HG02623 (cell line): ENCODE measurements at regions not wholly inside any gene's neighbourhood (a gene's known extent, or its start where the extent isn't known, plus 50 kb on each side); places are given as distances from the start of the nearest gene placed in this dataset.

ENCODE experiments used
- ATAC-seq: cut with Tn5 transposase; IDR thresholded peaks from one replicate; pipeline ENCODE4 v1.9.1; 2021; ENCODE audit warnings: moderate library complexity; ENCODE audit not compliant: unreplicated experiment

DNA sequence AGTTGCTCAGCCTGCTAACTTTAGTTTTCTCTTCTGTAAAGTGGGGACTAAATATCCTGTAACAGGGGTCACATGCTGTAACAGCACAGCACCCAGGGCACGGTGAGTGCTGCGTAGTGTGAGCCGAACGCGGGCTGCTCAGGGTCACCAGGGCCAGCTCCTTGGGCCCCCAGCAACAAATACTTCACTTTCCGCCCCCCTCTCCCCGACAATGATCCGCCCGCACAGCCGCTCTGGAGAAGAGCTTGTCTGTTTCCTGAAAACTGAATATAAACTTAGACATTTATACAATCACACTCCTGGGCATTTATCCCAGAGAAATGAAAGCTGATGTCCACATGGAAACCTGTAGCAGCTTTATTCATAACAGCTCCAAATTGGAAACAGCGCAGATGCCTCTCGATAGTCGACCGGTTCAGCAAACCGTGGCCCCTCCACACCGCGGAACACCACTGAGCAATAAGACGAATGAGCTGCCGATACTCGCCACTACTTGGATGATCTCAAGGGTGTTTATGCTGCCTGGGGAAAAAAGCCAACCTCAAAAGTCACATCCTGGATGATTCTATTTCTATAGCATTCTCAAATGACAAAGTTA, 267.2 kb downstream of the PARN start:
- ATAC-seq: no peak

DNA sequence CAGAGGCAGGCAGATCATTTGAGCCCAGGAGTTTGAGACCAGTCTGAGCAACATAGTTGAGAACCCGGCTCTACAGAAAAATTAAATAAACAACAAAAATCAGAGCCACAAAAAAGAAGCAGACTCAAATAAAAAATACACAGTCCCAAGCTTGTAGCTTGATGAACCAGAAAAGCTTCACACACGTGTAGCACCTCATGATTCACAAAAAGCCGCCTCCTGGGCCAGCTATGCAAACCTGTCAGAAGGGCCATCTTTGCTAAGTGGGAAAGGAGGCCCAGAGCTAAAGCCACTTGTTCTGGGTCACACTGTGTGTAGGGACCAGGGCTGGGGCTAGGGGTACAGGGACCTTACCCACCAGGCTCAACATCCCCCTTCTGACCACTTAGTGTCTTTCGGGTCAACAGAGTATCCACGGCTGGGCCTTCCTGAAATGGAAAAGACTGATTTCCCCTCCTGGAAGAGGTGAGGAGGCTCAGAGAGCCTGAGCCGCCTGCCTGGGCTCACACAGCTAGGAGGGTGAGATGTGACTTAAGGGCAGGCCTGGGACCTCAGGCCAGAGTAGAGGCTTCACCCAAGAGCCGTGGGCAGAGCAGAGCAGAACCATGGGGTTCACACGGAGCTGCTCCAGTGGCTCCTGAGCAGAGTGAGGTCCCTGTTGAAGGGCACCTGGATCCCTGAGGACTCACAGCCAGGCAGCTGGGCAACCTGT, 269.6 kb downstream of the PARN start:
- no peak for ATAC-seq

DNA sequence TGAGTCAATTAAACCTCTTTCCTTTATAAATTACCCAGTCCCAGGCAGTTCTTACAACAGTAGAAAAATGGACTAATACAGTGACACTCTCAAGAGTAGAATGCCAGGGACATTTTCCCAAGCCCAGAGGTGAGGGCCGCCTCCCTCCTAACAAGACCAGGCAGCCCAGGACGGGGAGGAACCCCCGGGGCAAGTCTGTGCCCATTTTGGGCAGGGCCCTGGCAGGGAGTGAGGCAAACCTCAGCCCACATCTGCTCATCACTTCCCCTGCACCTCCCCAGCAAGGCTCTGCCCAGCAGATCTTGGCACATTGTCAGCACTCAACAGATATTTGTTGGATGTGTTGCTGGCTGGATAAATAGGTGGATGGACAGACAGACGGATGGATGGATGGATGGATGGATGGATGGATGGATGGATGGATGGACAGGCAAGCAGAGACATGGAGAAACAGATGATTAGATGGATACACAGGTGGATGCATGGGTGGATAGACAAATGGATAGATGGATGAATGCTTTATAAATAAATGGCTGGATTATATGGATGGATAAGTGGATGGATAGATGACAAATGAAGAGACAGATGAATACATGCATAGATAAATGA, 271.3 kb downstream of the PARN start:
- ATAC-seq: no peak

DNA sequence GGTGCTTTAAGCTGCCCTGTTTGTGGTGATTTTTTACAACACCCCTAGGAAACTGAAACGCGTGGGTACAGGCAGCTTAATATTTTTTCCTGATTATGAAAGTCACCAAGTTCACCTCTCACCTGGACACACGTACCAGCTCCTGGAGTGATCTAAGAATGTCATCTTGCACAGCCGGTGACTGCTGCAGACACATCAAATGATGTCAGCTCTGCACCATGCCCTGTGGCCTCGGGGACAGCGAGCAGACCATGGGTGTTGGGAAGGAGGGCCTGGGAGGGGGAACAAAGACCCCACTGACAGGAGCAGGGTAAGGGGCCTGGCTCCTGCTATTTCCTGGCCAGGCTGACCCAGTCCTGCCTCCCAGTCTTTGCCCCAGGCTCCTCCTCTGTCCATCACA, 272.7 kb downstream of the PARN start:
- no peak for ATAC-seq

- ATAC-seq: no peak
Measured at GRCh38 chr16:14356064-14356463, 274.0 kb downstream of the PARN start.

GRCh38 chr16:14354561-14355351, 275.3 kb downstream of the PARN start:
- peak; percentile 86 for ATAC-seq

- no peak for ATAC-seq
Measured at GRCh38 chr16:14353340-14353739, 276.7 kb downstream of the PARN start.

DNA sequence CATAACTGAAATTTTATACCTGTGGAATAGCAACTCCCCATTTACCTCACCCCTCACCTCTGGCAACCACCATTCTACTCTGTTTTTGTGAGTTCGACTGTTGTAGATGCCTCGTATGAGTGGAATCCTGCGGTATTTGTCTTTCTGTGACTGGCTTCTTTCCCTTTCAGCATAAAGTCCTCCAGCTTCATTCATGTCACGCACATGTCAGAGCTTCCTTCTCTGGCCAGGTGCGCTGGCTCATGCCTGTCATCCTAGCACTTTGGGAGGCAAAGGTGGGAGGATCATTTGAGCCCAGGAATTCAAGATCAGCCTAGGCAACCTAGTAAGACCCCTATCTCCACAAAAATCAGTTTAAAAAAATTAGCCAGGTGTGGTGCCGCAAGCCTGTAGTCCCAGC, 278.4 kb downstream of the PARN start:
- ATAC-seq: no peak

GRCh38 chr16:14350626-14351025, 279.4 kb downstream of the PARN start:
- ATAC-seq: no peak

GRCh38 chr16:14350081-14350480, 279.0 kb downstream of the MRTFB start:
- ATAC-seq: no peak

DNA sequence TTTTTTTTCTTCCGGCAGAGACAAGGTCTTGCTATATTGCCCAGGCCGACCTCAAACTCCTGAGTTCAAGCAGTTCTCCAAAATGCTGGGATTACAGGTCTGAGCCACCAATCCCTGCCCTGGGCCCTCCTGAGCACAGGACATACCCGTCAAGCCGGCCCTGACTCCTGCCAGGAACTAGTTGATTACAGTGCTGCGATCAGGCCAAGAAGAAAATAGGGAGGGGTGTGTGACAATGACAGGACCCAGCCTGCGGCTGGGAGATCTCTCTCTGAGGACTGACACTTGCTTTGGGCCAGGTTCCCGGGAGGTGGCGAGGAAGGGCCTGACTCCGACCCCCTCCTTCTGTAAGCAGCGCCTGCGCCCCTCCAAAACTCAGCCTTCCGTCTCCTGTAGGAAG, 276.6 kb downstream of the MRTFB start:
- ATAC-seq: no peak

DNA sequence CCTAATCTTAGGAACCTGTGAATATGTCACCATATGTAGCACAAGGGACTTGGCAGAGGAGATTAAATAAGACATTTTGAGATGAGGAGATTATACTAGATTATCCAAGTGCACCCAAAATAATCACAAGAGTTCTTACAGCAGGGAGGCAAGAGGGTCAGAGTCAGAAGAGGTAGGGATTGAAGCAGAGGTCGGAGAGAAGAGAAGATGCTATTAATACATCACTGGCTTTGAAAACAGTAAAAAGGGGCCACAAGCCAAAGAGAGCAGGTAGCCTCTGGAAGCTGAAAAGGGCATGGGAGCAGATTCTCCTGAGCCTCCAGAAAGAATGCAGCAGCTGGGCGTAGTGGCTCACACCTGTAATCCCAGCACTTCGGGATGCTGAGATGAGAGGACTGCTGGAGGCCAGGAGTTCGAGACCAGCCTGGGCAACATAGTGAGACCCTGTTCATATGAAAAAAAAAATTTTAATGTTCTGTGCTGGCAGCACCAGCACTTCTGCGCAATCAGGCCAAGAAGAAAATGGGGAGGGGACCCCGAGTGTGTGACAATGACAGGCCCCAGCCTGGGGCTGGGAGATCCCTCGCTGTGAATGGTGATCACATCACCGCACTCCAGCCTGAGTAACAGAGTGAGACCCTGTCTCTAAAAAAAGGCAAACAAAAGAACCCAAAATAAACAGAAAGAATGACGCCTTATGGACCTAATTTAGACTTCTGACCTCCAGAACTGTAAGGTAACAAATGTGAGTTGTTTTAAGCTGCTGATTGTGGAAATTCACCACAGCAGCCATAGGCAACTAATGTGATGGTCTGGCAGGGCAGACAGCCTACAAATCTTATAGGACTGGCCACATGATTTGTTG, 275.4 kb downstream of the MRTFB start:
- no peak for ATAC-seq

DNA sequence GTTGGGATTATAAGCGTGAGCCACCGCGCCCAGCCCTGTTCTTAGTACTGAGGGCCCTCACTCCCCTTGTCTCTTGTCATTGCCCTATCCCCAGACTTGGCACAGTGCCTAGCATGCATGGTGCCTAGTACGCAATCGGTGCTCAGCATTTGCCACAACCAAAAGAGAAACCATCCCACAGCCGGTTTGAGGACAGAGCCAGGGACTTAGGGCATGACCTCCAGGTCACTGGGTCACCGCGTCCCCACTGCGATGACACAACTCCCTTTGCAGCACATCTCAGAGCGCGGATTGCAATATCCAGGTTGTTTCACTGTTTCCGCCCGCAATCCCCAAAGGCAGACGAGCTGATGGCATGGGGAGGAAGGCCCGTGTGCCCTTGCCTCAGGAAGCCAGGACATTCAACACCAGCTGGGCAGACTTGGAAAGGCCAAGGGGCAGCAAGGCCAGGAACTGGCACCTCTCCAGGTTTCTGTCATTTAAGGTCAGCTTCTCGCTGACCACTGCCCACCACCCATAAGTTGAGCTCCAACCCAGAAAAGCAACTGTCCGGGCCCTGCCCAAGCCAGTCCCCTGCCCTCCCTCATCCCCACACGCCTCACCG, 274.5 kb downstream of the MRTFB start:
- ATAC-seq: no peak

- no peak for ATAC-seq
Measured at GRCh38 chr16:14344945-14345344, 273.8 kb downstream of the MRTFB start.

DNA sequence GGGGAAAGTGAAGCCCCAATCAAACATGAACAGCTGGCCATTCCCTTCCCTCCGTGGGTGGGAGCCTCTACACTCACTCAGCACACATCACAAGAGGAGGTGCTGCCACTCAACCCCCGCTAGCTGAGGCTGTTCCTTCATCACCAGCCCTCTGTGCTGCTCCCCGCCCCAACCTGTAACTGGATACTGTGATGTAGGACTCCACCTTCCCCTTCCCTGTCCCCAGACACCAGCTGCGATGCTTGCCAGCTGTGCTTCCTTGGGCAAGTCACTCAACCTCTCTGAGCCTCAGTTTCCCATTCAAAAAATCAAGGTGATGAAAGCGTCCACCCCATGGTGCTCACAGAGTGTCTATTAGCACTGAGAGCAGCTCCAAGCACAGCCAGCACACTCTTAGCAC, 273.2 kb downstream of the MRTFB start:
- ATAC-seq: no peak

GRCh38 chr16:14341324-14342225, 270.5 kb downstream of the MRTFB start:
- no peak for ATAC-seq

DNA sequence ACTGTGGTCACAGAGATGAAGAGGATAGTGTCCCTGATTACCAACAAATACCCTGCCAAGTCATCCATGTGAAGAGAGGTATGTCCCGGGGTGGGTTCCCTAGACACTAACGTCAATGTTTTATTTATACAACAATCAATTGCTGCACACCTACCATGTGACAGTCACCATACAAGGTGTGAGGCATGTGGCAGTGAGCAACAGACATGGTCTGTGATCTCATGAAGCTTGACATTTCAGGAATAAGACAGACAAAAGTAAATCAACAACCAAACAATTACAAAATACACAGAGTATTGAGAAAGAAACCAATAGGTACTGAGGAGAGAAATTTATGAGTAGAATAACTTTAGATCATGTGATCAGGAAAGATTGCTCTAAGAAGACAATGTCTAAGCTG, 268.6 kb downstream of the MRTFB start:
- no peak for ATAC-seq

GRCh38 chr16:14338969-14339368, 267.9 kb downstream of the MRTFB start:
- no peak for ATAC-seq

DNA sequence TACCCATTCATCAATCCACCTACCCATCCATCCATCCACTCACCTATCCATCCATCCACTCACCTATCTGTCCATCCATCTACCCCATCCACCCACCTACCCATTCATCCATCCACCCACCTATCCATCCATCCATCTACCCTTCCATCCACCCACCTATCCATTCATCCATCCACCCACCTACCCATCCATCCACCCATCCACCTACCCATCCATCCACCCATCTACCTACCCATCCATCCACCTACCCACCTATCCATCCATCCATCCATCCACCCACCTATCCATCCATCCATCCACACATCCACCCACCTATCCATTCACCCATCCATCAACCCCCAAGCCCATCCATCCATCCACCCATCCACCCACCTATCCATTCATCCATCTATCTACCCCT, 267.1 kb downstream of the MRTFB start:
- no peak for ATAC-seq
